ENCODE measurements at regions not wholly inside any gene's neighbourhood (a gene's known extent, or its start where the extent isn't known, plus 50 kb on each side); places are given as distances from the start of the nearest gene placed in this dataset.
"Not testable (repeated sequence)": the region's sequence is repeated elsewhere in the genome, so short reads cannot be mapped to it uniquely, and the experiment has no call there.

- not testable (repeated sequence) for DNase-seq
Observed at GRCh38 chr3:106486945-106487639, 618.3 kb upstream of the CBLB start.

DNA sequence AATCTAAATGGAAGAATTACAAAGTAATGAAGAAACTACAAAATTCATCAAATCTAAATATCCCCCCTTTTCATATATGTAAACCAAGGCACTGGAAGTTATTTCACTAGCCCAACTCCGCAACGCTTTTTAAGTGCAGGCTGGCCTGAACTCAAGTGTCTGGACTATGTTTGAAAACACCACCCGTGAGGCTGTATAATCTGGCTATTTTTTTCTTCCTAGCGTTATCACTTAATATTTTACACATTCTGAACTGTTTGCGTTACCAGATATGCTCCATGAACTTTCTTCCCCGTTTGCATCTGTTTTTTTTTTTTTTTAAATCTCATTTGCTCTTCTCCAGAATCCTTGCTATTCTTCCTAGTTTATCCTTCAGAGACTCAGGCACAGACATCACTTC lies 619.5 kb upstream of the CBLB start:
- DNase-seq = no peak

- DNase-seq = no peak
Observed at GRCh38 chr3:106491796-106492195, 623.0 kb upstream of the CBLB start.

DNA sequence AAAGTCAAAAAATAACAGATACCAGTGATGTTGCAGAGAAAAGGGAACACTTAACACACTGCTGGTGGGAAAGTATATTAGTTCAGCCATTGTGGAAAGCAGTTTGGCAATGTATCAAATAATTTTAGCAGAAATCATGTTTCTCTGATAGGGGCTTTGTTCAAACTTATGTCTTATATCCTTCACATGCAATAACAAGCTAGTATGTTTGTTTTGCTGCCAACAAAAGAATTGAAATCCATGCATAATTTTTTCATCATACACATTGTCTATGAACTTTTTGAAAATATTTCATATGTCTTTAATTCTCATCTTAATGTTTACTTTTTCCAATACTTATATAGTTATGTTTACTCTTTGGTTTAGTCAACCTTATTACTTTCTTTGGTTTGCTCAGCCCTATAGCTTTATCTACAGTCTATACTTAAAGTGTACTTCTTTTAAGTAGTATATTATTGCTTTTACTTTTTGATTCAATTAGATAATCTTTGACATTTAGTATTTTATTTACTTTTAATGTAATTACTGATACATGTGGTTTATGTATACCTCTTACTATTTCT lies 639.6 kb upstream of the CBLB start:
- no peak for DNase-seq

GRCh38 chr3:106510206-106510605 lies 641.4 kb upstream of the CBLB start:
- no peak for DNase-seq

DNA sequence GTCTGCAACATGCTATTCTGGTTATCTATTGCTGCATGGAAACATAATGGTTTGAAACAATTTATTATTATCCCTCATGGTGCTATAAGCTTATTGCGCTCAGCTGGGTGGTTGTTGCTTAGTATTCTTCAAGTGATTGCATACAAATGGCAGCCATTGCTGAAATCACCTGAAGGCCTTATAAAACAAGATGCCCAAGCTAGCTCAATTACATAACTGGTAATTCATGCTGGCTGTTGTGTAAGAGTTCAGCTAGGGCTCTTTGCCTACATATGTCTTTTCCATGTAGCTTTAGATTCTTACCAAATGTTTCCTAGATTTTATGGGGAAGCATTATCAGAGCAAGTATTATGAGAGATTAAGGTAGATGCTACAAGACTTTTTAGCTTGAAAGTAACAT lies 644.0 kb upstream of the CBLB start:
- no peak for DNase-seq

DNA sequence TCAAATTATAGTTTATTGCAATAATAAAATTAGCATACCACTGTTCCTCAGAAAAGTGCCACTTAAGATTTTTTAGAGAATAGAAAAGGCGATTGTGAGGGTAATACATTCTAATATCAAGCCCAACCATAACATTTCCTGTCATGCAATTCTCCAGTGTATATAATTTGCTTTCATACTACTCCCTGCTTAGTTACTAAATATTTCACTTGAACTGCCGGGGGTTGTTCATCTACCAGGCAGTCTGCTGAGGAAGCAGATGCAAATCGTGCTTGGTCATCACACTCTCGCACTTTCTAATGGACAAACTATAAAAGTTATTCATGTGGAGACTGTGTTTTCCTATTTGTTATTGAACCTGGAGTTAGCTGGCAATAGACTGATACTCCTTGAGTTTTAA lies 645.6 kb upstream of the CBLB start:
- no peak for DNase-seq

DNA sequence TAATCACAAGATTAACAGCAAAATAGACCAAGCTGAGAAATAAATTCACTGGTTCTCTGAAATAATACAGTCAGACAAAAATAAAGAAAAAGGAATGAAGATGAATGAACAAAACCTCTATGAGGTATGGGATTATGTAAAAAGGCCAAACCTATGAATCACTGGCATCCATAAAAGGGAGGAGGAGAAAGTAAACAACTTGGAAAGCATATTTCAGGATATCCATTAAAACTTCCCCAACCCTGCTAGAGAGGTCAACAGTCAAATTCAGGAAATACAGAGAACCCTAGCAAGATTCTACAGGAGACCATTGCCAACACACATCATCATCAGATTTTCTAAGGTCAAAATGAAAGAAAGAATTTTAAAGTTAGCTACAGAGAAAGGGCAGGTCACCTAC lies 649.7 kb upstream of the CBLB start:
- DNase-seq = no peak

DNA sequence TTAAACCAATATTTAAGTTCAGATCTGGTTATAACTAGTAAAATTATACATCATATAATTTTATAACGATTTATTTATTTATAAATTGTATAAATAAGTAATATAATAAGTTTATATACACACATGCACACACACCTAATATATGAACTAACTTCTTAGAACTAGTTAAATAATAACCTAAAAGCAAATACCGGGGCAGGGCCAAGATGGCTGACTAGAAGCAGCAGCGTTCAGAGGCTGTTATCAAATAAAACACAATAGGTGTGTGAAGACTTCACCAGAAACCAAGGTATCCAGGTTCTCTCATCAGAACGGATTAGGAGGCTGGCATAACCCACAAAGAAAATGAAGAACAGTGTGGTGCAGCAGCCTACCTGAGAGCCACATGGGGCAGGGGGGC lies 653.6 kb upstream of the CBLB start:
- no peak for DNase-seq

DNA sequence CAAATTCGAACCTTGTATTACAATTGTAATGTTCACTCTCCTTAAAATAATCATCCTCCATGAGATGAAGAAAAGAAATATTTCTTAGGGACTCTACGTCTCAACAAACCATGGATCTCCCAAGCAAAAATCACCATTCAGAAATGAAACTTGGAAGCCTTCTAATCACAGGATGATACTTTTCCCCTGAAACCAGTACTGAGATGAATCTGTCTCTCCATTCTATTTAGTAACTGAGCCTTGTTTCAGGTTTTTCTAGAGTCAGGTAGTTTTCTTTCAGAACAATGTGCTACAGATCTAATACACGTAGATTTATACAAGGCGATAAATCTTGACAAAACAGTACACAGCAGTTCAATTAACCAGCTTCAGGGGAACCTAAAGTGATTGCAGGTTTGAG lies 660.1 kb upstream of the CBLB start:
- no peak for DNase-seq

DNA sequence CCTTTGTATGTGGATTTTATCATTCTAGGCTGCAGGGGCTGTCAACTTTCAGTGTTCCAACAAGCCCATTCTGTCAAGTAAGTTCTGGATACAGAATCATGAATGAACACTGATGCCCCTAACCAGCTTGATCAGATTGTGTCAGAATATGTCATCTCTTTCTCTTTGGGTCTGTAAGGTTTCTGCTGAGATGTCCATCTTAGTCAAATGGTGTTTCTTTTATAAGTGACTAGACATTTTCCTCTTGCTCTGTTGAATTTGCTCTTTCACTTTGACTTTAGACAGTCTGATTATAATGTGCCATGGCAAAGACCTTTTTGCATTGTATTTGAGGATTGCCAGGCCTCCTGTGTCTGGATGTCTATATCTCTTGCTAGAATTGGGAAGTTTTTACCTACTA lies 660.9 kb upstream of the CBLB start:
- DNase-seq = no peak

GRCh38 chr3:106530367-106530766 lies 661.6 kb upstream of the CBLB start:
- no peak for DNase-seq

DNA sequence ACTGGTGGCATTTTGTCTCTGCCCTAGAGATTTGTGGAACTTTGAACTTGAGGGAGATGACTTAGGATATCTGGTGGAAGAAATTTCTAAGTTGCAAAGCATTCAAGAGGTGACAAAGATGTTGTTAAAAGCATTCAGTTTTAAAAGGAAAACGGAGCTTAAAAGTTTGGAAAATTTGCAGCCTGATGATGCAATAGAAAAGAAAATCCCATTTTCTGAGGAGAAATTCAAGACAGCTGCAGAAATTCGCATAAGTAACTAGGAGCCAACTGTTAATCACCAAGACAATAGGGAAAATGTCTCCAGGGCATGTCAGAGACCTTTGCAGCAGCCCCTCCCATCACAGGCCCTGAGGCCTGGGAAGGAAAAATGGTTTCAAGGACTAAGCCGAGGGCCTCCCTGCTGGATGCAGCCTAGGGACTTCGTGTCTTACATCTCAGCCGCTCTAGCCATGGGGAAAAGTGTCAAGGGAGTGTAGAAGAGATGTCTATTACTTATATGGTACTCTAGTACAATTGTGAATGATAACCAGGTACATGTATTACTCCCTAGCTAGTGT lies 663.0 kb upstream of the CBLB start:
- not testable (repeated sequence) for DNase-seq

DNA sequence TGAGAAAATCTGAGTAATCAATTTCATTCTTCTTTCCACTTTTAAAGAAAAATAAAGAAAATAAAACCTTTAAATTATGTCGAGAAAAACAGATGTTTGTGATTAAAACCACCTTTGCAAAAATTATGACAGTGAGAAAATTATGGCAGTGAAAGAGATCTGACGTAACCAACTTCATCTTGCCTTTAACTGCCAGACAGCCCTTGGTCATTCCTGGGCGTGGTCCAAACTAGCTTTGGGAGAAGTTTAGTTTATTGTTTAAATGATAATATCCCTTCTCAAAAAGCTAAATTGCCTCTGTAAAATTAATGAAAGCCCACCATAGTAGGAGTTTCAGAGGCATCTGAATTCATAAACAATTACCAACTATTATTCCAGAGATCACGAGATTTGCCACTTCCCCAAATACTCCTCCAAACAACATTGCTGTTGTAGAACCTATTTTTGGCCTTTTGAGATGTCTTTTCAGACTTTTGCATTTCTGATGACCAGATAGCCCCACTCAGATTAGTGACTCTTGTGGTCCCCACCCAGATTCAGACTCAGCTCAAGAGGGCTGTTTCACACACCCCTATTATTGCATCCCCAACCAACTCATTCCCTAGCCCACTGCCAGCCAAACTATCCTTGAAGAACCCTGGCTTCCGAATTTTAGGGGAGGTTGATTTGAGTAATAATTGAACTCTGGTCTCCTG lies 664.4 kb upstream of the CBLB start:
- no peak for DNase-seq

- DNase-seq = no peak
Observed at GRCh38 chr3:106533788-106534160, 665.0 kb upstream of the CBLB start.

DNA sequence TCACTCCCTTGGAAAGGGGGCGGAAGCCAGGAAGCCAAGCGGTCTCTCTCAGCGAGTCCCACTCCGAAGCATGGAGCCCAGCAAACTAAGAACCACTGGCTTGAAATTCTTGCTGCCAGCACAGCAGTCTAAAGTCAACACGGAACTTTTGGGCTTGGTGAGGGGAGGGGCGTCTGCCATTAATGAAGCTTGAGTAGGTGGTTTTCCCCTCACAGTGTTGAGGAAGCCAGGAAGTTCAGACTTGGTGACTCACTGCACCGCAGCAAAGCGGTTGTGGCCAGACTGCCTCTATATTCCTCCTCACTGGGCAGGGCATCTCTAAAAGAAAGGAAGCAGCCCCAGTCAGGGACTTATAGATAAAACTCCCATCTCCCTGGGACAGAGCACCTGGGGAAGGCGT lies 665.4 kb upstream of the CBLB start:
- DNase-seq = peak; percentile 22 to 60

DNA sequence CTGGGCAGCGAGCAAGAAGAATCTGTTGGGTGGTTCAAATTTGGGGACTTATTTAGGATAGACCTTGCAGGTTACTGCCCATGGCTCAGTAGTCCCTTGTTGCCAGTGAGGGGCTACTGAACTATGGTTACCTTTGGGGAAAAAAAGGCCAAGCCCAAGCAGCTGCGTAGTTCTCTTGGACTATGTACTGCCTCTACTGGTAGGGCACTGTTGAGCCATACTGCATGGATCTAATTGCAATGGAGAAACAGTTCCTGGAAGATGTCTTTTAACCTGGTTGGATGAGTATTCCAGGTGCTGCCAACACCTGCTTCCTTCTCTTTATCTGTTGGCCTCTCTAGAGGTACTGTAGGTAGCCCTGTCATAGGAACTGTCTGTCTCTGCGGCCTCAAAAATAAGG lies 671.9 kb upstream of the CBLB start:
- no peak for DNase-seq

GRCh38 chr3:106542101-106542769 lies 673.4 kb upstream of the CBLB start:
- DNase-seq = no peak

GRCh38 chr3:106552351-106553043 lies 683.7 kb upstream of the CBLB start:
- DNase-seq = no peak

GRCh38 chr3:106560451-106560966 lies 691.7 kb upstream of the CBLB start:
- DNase-seq = no peak

DNA sequence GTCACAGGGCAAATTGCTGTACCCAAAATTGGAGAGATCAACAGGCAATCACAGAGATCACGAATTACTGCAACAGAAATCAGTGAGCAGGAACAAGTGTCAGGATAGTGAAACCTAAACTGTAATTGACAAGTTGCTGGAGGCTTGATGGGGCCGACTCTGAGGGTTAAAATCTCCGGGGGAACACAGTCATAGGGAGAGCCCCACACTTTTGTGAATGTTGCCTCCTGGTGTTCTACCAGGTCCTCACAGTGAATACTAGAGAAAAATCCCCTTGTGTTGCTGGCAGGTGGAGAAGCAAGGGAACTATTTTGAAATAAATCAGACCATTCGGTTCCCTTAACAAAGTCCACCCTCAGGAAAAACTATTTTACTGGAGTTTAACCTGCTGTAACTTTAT lies 697.5 kb upstream of the CBLB start:
- peak in 1 of 2 donors; percentile 0 for DNase-seq

GRCh38 chr3:106570426-106570825 lies 701.6 kb upstream of the CBLB start:
- no peak for DNase-seq

DNA sequence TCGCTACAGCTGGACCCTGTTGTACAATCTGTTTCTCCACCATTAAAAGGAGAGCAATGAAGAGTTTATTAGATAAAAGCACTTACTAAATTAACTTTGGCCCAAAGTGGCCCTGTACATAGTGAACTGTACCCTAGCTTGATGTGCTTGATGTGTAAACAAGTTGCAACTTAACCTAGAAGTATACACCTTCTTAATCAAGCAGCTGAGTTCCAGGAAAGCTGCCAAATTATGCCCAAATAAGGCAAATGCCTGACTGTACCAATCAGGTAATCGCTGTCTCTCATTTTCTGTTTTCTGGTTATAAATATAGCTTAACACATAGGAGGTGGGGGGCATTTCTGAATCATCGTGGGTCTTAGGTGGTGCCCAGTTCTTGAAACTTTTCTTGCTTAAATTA lies 704.8 kb upstream of the CBLB start:
- no peak for DNase-seq

Data from CD4-positive, alpha-beta T cell treated with Interferon alpha-2 for 1 hour (primary cell).